ENCODE measurements at regions not wholly inside any gene's neighbourhood (a gene's known extent, or its start where the extent isn't known, plus 50 kb on each side); places are given as distances from the start of the nearest gene placed in this dataset.

DNA sequence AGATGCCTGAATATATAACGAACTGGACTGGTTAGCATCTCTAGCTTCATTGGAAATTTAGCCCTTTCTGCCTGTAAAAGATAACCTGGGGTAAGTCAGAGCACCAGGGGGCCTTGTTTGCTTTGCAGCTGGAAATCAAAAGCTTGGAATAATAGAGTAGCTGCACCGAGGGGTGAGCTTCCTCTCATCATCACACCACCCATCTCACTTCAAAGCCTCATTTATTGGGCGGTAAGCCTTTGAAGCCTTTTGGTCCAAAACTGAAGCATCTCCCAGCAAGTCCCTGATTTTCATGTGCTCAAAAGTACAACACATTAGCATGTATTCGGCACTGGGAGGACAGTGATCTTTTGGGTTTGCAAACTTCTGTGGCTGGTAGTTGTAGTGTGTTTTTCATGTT is 405.1 kb downstream of the FOXO1 start:
- Mint-ChIP-seq H3K4me3 (ENCODE audit: low read depth) (no peak overlapping the region), H3K36me3 (ENCODE audit: insufficient read depth) (no peaks in the 10 kb centered on the region), H3K27me3 (no peaks in the 10 kb centered on the region), H3K4me1 (ENCODE audit: low read depth) (peaks cover under 1% of the 10 kb centered on the region), H3K27ac (no peak overlapping the region), H3K9me3 (ENCODE audit: low read depth) (peaks cover 5% of the 10 kb centered on the region)
- TF ChIP-seq, protein P1, sequence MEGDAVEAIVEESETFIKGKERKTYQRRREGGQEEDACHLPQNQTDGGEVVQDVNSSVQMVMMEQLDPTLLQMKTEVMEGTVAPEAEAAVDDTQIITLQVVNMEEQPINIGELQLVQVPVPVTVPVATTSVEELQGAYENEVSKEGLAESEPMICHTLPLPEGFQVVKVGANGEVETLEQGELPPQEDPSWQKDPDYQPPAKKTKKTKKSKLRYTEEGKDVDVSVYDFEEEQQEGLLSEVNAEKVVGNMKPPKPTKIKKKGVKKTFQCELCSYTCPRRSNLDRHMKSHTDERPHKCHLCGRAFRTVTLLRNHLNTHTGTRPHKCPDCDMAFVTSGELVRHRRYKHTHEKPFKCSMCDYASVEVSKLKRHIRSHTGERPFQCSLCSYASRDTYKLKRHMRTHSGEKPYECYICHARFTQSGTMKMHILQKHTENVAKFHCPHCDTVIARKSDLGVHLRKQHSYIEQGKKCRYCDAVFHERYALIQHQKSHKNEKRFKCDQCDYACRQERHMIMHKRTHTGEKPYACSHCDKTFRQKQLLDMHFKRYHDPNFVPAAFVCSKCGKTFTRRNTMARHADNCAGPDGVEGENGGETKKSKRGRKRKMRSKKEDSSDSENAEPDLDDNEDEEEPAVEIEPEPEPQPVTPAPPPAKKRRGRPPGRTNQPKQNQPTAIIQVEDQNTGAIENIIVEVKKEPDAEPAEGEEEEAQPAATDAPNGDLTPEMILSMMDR (IDR thresholded peaks at IDR 0.05; ENCODE audit: unreplicated experiment), result no peak
- DNase-seq (ENCODE audit: low spot score, unreplicated experiment), result no peak

DNA sequence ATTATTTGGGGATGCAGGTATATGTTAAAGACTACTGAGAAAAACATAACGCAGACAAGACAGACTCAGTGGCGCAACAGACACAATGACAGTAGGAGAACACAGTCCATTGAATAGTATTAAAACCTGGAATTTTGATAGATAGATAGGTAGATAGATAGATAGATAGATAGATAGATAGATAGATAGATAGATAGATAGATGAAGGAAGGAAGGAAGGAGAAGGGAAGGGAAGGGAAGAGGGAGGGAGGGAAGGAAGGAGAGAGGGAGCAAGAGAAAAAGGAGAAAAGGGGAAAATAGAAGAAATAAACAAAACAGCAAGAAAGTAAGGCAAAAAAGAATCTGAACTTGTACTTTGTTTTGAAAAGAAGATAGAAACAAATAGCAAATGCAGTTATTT is 404.5 kb downstream of the FOXO1 start:
- TF ChIP-seq, protein P1 (IDR thresholded peaks at IDR 0.05; ENCODE audit: unreplicated experiment), result no peak
- Mint-ChIP-seq H3K27me3 (no peaks in the 10 kb centered on the region), H3K4me1 (ENCODE audit: low read depth) (peaks cover 3% of the 10 kb centered on the region), H3K27ac (no peak overlapping the region), H3K9me3 (ENCODE audit: low read depth) (peaks cover 2% of the 10 kb centered on the region), H3K4me3 (ENCODE audit: low read depth) (no peak overlapping the region), H3K36me3 (ENCODE audit: insufficient read depth) (no peaks in the 10 kb centered on the region)
- no peak for DNase-seq (ENCODE audit: low spot score, unreplicated experiment)

DNA sequence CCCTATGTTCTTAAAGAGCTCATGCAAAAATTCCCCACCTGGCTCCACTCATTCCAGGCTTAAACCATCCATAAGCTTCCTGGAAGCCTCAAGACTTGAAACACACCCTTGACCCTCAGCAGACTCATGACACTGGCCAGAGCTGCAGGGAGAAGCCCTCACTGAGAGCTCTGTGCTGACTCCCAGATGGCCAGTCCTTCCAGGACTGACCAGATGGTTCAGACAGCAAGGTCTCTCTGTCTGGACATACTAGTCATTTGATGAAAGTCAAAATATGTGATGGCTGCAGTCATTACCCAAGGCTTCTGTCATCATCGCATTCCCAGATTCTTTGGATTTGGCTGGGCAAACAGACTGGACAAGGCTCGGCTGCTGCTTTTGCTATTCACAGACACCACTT is 397.4 kb downstream of the FOXO1 start:
- Mint-ChIP-seq H3K36me3 (ENCODE audit: insufficient read depth) (no peaks in the 10 kb centered on the region), H3K27ac (no peak overlapping the region), H3K4me3 (ENCODE audit: low read depth) (no peak overlapping the region), H3K9me3 (ENCODE audit: low read depth) (no peaks in the 10 kb centered on the region), H3K27me3 (peaks cover 4% of the 10 kb centered on the region), H3K4me1 (ENCODE audit: low read depth) (peaks cover 5% of the 10 kb centered on the region)
- DNase-seq (ENCODE audit: low spot score, unreplicated experiment), result no peak
- TF ChIP-seq, protein P1 (IDR thresholded peaks at IDR 0.05; ENCODE audit: unreplicated experiment), result no peak

DNA sequence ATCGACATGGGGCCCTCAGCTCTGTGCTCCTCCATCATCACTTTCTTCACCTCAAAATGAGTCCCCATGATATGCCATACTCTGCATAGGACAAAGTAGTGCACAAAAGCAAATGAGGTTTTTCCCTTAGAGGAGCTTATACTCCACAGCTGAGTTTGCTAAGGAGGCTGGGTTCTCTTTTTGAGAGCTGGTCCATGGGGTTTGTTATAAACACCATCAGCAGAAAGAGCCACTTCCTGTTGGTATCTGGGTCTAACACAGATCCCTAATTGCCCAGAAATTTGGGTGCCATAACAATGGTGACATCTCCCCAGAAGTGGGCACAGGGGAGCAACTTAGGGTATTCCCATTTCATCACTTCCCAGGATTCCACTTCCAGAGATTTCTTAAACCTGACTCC is 395.7 kb downstream of the FOXO1 start:
- Mint-ChIP-seq H3K9me3 (ENCODE audit: low read depth) (no peaks in the 10 kb centered on the region), H3K4me3 (ENCODE audit: low read depth) (no peak overlapping the region), H3K4me1 (ENCODE audit: low read depth) (peaks cover 5% of the 10 kb centered on the region), H3K27me3 (peaks cover 9% of the 10 kb centered on the region), H3K27ac (no peak overlapping the region), H3K36me3 (ENCODE audit: insufficient read depth) (no peaks in the 10 kb centered on the region)
- TF ChIP-seq, protein P1 (IDR thresholded peaks at IDR 0.05; ENCODE audit: unreplicated experiment), result no peak
- no peak for DNase-seq (ENCODE audit: low spot score, unreplicated experiment)

DNA sequence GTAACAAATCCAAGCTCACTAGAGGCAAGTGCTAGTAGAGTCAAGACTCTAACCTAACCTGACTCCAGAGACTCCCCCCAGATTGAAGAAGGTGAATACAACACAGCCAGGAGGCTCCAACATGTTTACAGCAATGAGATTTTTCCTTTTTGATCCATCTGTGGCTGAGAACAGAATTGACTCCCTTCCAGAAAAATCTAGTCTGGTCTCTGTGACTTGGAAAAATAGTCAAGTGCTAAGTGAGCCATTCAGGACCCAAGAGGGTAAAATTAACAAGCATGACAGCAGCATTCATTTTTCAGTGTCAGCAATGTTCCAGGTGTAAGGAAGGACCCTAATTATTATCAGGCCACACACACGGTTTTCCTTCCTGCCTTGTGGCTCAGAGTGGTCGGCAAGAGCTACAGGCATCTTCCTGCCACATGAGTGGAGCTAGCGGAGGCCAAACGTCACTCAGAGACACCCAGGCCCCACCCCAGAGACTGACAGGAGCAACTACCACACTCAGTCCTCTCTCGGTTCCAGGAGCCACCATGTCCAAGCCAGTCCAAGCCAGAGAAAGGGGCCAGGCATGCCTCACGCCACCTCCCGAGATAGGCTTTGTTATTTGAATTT is 395.1 kb downstream of the FOXO1 start:
- no peak for DNase-seq (ENCODE audit: low spot score, unreplicated experiment)
- H3K27ac Mint-ChIP-seq, result no peak overlapping the region
- H3K4me3 Mint-ChIP-seq (ENCODE audit: low read depth), result no peak overlapping the region
- peaks cover 13% of the 10 kb centered on the region for H3K27me3 Mint-ChIP-seq
- H3K4me1 Mint-ChIP-seq (ENCODE audit: low read depth), result peaks cover 4% of the 10 kb centered on the region
- TF ChIP-seq, protein P1 (IDR thresholded peaks at IDR 0.05; ENCODE audit: unreplicated experiment), result no peak
- H3K36me3 Mint-ChIP-seq (ENCODE audit: insufficient read depth), result no peaks in the 10 kb centered on the region
- no peaks in the 10 kb centered on the region for H3K9me3 Mint-ChIP-seq (ENCODE audit: low read depth)
